Spleen (tissue), 7 donors: ENCODE measurements at regions not wholly inside any gene's neighbourhood (a gene's known extent, or its start where the extent isn't known, plus 50 kb on each side); places are given as distances from the start of the nearest gene placed in this dataset.

Experiments used
- POLR2A ChIP-seq, 3 donors: fragments of 450-650 bp; IDR thresholded peaks; one replicate each; pipeline ENCODE4 v1.5.1; 2017; ENCODE audit warnings: antibody characterized with exemption in 3 of 3, mild to moderate bottlenecking in 1 of 3
- TF ChIP-seq, protein P1 (sequence below), 11 experiments: fragments of 200-600 bp in 7 of 11; fragments of 450-650 bp in 4 of 11; sonication (generic) in 4 of 11; IDR thresholded peaks in 8 of 11; conservative IDR thresholded peaks in 3 of 11; 1 replicate in 7 of 11; 2 replicates in 4 of 11; pipeline versions ENCODE4 v1.4.0 to v1.8.0; 2016 to 2021; ENCODE audit warnings: antibody characterized with exemption in 11 of 11, inconsistent platforms in 4 of 11, mild to moderate bottlenecking in 1 of 11
- donor health status: DM: no; HTN: no; CAD: no; lungs with moderate emphysema.
- donor health status: DM: no; HTN: no; CAD: no.
- donor health status: DM: no; HTN: no; CAD: no.

DNA sequence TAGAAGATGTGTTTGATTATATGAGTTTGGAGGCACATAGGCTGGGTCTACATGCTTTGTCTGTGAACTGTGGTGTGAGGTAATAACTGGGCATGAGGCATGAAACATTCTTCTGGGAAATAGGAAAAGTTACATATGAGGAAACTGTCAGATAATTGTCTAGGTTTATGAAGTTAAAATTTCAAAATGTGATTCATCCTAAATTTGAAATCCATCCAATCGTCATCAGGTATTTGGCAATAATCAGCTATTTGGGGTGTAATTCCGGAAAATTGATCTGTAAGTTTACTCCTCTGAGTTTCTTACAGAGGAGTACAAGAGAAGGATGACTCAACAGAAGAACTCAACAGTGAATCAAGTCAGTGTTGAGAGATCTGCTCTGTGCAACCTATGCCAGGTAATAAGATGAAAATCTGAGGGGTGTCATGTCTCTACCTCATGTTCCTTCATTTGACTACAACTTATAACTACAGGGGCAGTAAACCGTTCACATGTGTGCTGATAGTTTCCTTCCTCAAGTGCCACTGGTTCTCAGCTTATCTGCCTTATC lies 1171.6 kb upstream of the CDH18 start:
- TF ChIP-seq, protein P1, sequence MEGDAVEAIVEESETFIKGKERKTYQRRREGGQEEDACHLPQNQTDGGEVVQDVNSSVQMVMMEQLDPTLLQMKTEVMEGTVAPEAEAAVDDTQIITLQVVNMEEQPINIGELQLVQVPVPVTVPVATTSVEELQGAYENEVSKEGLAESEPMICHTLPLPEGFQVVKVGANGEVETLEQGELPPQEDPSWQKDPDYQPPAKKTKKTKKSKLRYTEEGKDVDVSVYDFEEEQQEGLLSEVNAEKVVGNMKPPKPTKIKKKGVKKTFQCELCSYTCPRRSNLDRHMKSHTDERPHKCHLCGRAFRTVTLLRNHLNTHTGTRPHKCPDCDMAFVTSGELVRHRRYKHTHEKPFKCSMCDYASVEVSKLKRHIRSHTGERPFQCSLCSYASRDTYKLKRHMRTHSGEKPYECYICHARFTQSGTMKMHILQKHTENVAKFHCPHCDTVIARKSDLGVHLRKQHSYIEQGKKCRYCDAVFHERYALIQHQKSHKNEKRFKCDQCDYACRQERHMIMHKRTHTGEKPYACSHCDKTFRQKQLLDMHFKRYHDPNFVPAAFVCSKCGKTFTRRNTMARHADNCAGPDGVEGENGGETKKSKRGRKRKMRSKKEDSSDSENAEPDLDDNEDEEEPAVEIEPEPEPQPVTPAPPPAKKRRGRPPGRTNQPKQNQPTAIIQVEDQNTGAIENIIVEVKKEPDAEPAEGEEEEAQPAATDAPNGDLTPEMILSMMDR (IDR thresholded peaks at IDR 0.05 in 8 of 11, conservative IDR thresholded peaks at IDR 0.05 in 3 of 11), result no peak
- no peak for TF ChIP-seq POLR2A (IDR thresholded peaks at IDR 0.05)
